Right atrium auricular region (tissue), 2 donors: ENCODE measurements at regions not wholly inside any gene's neighbourhood (a gene's known extent, or its start where the extent isn't known, plus 50 kb on each side); places are given as distances from the start of the nearest gene placed in this dataset.
"Not testable (repeated sequence)": the region's sequence is repeated elsewhere in the genome, so short reads cannot be mapped to it uniquely, and the experiment has no call there.

ENCODE experiments used
- DNase-seq: peaks from one replicate; pipeline ENCODE4 v3.0.0-alpha.2; 2019; ENCODE audit warnings: low spot score
- H3K27ac ChIP-seq, 2 donors: fragments of 200-600 bp; sonication (generic); 1 replicate in 1 of 2; 2 replicates in 1 of 2; pipeline ENCODE4 v1.5.1; 2016 to 2019
- H3K27me3 ChIP-seq, 2 donors: fragments of 200-600 bp; sonication (generic); one replicate each; pipeline versions ENCODE4 v1.5.1 to v1.6.0; 2017 to 2019
- H3K36me3 ChIP-seq: fragments of 200-600 bp; sonication (generic); one replicate; pipeline ENCODE4 v1.5.1; 2016
- H3K4me1 ChIP-seq, 2 donors: fragments of 200-600 bp; sonication (generic); one replicate each; pipeline versions ENCODE4 v1.5.1 to v1.6.0; 2017 to 2019
- H3K4me3 ChIP-seq, 2 donors: fragments of 200-600 bp; sonication (generic); 1 replicate in 1 of 2; 2 replicates in 1 of 2; pipeline ENCODE4 v1.5.1; 2017 to 2019; ENCODE audit warnings: mild to moderate bottlenecking in 1 of 2, moderate library complexity in 1 of 2
- H3K9me3 ChIP-seq, 2 donors: fragments of 200-600 bp; sonication (generic); one replicate each; pipeline ENCODE4 v1.5.1; 2019
- TF ChIP-seq, protein P1 (sequence below), 2 donors: fragments of 200-600 bp; sonication (generic); IDR thresholded peaks; one replicate each; pipeline ENCODE4 v1.5.1; 2019; ENCODE audit warnings: antibody characterized with exemption in 2 of 2

- Histone ChIP-seq H3K4me1 (no peaks in the 10 kb centered on the region), H3K27ac (no peak overlapping the region), H3K27me3 (no peaks in the 10 kb centered on the region), H3K9me3 (no peaks in the 10 kb centered on the region), H3K4me3 (no peak overlapping the region), H3K36me3 (no peaks in the 10 kb centered on the region)
- TF ChIP-seq, protein P1, sequence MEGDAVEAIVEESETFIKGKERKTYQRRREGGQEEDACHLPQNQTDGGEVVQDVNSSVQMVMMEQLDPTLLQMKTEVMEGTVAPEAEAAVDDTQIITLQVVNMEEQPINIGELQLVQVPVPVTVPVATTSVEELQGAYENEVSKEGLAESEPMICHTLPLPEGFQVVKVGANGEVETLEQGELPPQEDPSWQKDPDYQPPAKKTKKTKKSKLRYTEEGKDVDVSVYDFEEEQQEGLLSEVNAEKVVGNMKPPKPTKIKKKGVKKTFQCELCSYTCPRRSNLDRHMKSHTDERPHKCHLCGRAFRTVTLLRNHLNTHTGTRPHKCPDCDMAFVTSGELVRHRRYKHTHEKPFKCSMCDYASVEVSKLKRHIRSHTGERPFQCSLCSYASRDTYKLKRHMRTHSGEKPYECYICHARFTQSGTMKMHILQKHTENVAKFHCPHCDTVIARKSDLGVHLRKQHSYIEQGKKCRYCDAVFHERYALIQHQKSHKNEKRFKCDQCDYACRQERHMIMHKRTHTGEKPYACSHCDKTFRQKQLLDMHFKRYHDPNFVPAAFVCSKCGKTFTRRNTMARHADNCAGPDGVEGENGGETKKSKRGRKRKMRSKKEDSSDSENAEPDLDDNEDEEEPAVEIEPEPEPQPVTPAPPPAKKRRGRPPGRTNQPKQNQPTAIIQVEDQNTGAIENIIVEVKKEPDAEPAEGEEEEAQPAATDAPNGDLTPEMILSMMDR (IDR thresholded peaks at IDR 0.05), result no peak
- no peak for DNase-seq
These were observed 193.0 kb downstream of the TRIML1 start for GRCh38 chr4:188332265-188332664.

- Histone ChIP-seq H3K9me3 (no peaks in the 10 kb centered on the region), H3K27ac (no peak overlapping the region), H3K27me3 (no peaks in the 10 kb centered on the region), H3K4me1 (no peaks in the 10 kb centered on the region), H3K36me3 (no peaks in the 10 kb centered on the region), H3K4me3 (no peak overlapping the region)
- no peak for DNase-seq
- TF ChIP-seq, protein P1 (IDR thresholded peaks at IDR 0.05), result no peak
These were observed 197.7 kb downstream of the TRIML1 start for GRCh38 chr4:188336891-188337290.

DNA sequence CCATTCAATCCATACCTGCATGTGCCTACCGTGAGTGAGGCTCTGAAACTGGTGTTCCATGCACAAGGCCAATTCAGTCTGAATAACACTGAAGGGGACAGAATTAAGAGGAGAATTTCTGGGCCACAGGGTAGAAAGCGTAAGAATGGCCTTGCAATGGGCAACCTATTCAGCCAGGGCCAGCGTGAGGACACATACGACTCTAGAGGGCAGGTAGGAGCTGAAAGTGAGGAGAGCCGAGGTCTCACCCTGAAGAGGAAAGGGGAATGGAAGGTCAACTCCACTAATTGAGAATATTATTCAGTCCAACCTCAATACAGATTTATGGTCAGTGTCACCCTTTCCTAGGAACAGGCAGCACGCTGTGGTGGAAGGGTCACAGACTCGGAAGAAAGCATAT is 202.2 kb downstream of the TRIML1 start:
- no peaks in the 10 kb centered on the region for H3K36me3 ChIP-seq
- no peak overlapping the region for H3K4me3 ChIP-seq
- no peaks in the 10 kb centered on the region for H3K9me3 ChIP-seq
- H3K4me1 ChIP-seq, result no peaks in the 10 kb centered on the region
- H3K27me3 ChIP-seq, result no peaks in the 10 kb centered on the region
- TF ChIP-seq, protein P1 (IDR thresholded peaks at IDR 0.05), result no peak
- no peak overlapping the region for H3K27ac ChIP-seq
- DNase-seq, result no peak

DNA sequence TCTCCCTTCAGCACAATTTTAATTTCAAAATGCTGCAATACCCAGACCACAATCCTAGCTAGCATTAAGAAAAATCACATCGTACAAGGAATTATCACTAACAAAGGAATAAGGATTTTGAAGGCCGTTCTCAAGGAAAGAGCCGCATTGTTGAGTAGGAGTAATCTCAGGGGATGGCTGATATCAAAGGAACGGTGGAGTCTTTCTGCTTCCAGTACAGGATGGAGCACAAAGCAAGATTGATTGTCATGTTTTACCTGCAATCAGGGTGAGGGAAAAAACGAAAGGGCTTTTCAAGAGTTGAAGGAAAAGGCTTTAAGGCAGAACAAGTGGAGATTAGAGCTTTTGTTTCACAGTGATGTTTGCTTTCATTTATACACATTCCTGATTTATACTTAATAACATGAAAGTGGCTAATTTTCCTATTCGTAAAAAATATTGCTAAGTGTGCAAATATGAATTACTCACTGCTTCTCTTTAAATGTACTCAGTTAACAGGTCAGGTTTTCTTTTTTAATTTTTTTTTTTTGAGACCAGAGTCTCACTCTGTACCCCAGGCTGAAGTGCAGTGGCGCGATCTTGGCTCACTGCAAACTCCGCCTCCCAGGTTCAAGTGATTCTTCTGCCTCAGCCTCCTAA is 207.0 kb downstream of the TRIML1 start:
- no peaks in the 10 kb centered on the region for H3K9me3 ChIP-seq
- no peak overlapping the region for H3K4me3 ChIP-seq
- no peaks in the 10 kb centered on the region for H3K36me3 ChIP-seq
- TF ChIP-seq, protein P1 (IDR thresholded peaks at IDR 0.05), result no peak
- no peak for DNase-seq
- no peaks in the 10 kb centered on the region for H3K4me1 ChIP-seq
- H3K27ac ChIP-seq, result no peak overlapping the region
- H3K27me3 ChIP-seq, result no peaks in the 10 kb centered on the region

DNA sequence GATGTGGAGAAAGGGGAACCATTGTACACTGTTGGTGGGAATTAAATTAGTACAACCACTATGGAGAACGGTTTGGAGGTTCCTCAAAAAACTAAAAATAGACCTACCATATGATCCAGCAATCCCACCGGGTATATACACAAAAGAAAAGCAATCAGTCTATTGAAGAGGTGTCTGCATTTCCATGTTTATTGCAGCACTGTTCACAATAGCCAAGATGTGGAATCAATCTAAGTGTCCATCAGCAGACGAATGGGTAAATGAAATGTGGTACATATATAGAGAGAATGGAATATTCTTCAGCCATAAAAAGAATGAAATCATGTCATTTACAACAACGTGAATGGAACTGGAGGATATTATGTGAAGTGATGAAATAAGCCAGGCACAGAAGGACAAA is 208.1 kb downstream of the TRIML1 start:
- H3K36me3 ChIP-seq, result no peaks in the 10 kb centered on the region
- no peaks in the 10 kb centered on the region for H3K9me3 ChIP-seq
- TF ChIP-seq, protein P1 (IDR thresholded peaks at IDR 0.05), result no peak
- no peak for DNase-seq
- no peaks in the 10 kb centered on the region for H3K27me3 ChIP-seq
- no peaks in the 10 kb centered on the region for H3K4me1 ChIP-seq
- H3K4me3 ChIP-seq, result no peak overlapping the region
- H3K27ac ChIP-seq, result no peak overlapping the region

DNA sequence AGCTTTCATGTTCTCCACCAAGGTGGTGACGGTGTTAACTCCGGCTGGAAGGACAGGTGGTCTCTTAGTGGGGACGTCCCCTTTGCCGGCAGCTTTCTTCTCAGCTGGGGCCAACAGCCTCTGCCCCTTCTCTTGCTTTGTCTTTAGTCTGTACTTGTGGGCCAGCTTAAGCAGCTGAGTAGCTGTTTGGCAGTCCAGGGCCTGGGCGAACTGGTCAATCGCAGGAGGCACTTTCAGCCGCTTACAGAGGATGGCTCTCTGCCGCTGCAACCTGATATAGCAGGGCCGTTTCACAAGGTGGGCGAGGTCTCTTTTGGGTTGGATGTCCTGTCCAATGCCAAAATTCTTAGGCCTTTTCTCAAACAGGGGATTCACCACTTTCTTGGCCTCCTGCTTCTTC is 210.3 kb downstream of the TRIML1 start:
- H3K27me3 ChIP-seq, H3K27ac ChIP-seq, H3K4me3 ChIP-seq, DNase-seq, H3K36me3 ChIP-seq, H3K4me1 ChIP-seq: not testable (repeated sequence)
- H3K9me3 ChIP-seq, result peaks cover 0 to 16% of the 10 kb centered on the region in 2 donors
